Mammary epithelial cell (primary cell): ENCODE measurements at regions not wholly inside any gene's neighbourhood (a gene's known extent, or its start where the extent isn't known, plus 50 kb on each side); places are given as distances from the start of the nearest gene placed in this dataset.

ENCODE experiments used
- EZH2 ChIP-seq: IDR thresholded peaks from 2 replicates; pipeline ENCODE4 v1.6.1; 2012; ENCODE audit warnings: low read length, inconsistent platforms, borderline replicate concordance
- TF ChIP-seq, protein P1 (sequence below), 2 donors: IDR thresholded peaks in 1 of 2; conservative IDR thresholded peaks in 1 of 2; 2 replicates each; pipeline ENCODE4 v1.5.1; 2011 to 2012; ENCODE audit warnings: inconsistent platforms in 2 of 2, low read length in 2 of 2, mild to moderate bottlenecking in 2 of 2, control low read depth in 1 of 2, low read depth in 1 of 2; ENCODE audit not compliant: insufficient read depth in 1 of 2; ENCODE audit errors: extremely low read depth in 1 of 2

DNA sequence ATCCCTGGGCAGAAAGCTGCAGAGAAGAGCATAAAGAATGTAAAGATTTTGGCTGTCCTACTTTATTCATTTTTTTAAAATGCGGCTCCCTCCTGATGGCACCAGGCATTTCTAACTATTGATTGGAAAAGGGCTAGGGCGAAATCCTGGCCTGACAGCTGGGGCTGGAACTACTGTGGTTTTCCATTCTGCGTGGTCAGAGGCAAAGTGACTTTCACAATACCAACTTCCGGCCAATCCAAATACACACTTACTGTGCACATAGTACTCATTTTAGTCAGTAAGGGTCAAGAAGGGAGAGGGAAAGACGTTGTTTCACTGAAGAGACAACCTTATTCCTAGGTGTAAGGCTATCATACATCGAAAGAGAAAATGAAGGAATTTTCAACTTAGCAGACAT is 113.8 kb upstream of the PMFBP1 start:
- TF ChIP-seq, protein P1, sequence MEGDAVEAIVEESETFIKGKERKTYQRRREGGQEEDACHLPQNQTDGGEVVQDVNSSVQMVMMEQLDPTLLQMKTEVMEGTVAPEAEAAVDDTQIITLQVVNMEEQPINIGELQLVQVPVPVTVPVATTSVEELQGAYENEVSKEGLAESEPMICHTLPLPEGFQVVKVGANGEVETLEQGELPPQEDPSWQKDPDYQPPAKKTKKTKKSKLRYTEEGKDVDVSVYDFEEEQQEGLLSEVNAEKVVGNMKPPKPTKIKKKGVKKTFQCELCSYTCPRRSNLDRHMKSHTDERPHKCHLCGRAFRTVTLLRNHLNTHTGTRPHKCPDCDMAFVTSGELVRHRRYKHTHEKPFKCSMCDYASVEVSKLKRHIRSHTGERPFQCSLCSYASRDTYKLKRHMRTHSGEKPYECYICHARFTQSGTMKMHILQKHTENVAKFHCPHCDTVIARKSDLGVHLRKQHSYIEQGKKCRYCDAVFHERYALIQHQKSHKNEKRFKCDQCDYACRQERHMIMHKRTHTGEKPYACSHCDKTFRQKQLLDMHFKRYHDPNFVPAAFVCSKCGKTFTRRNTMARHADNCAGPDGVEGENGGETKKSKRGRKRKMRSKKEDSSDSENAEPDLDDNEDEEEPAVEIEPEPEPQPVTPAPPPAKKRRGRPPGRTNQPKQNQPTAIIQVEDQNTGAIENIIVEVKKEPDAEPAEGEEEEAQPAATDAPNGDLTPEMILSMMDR (conservative IDR thresholded peaks at IDR 0.05 in 1 of 2, IDR thresholded peaks at IDR 0.05 in 1 of 2; ENCODE audit: extremely low read depth in 1 of 2, insufficient read depth in 1 of 2, low read depth in 1 of 2, low read length in 2 of 2), result no peak
- no peak for TF ChIP-seq EZH2
